IMR-90 (cell line): ENCODE measurements at regions not wholly inside any gene's neighbourhood (a gene's known extent, or its start where the extent isn't known, plus 50 kb on each side); places are given as distances from the start of the nearest gene placed in this dataset.

Source experiments
- ATAC-seq: fragments of 200-7000 bp; cut with Tn5 transposase; 2 replicates; pipeline ENCODE4 v1.9.1; 2020; ENCODE audit warnings: low read depth, mild to moderate bottlenecking, moderate library complexity
- BruUV-seq: library from RNA; stranded (reverse); fragments of 400-500 nt; replicated peaks from 2 replicates; lab custom pipeline; 2021; lab: Mats Ljungman, UMichigan
- CTCF ChIA-PET: fragments of 300-600 bp; formaldehyde crosslinking; extraction: SDS; loops from one replicate; lab custom pipeline; 2021; ENCODE audit warnings: antibody characterized with exemption; lab: Yijun Ruan, JAX
- POLR2A ChIA-PET: fragments of 300-600 bp; sonication (Branson Sonifier 250); formaldehyde crosslinking; loops from one replicate; lab custom pipeline; 2022; ENCODE audit warnings: antibody characterized with exemption; ENCODE audit not compliant: unreplicated experiment; lab: Charles Lee
- DNase-seq: peaks from one replicate; pipeline ENCODE4 v3.0.0; 2013
- H2AFZ ChIP-seq: replicated peaks from 2 replicates; pipeline ENCODE3; 2013; ENCODE audit warnings: low read length, mild to moderate bottlenecking; ENCODE audit not compliant: poor library complexity
- H2AK5ac ChIP-seq: 2 replicates; pipeline ENCODE4 v1.6.1; 2013; ENCODE audit warnings: low read depth, low read length, inconsistent platforms
- H2AK9ac ChIP-seq: replicated peaks from 2 replicates; pipeline ENCODE3; 2013; ENCODE audit warnings: mild to moderate bottlenecking, low read depth, low read length, moderate library complexity; ENCODE audit not compliant: poor library complexity
- H2BK120ac ChIP-seq: 2 replicates; pipeline ENCODE4 v1.6.1; 2013; ENCODE audit warnings: low read depth, low read length, inconsistent platforms
- H2BK15ac ChIP-seq: 3 replicates; pipeline ENCODE4 v1.6.1; 2013; ENCODE audit warnings: low read depth, low read length, inconsistent platforms
- H2BK20ac ChIP-seq: 2 replicates; pipeline ENCODE4 v1.6.1; 2013; ENCODE audit warnings: low read depth, mild to moderate bottlenecking, inconsistent platforms, low read length, moderate library complexity
- H2BK5ac ChIP-seq: 2 replicates; pipeline ENCODE4 v1.6.1; 2013; ENCODE audit warnings: mild to moderate bottlenecking, low read depth, low read length, inconsistent platforms; ENCODE audit not compliant: poor library complexity, severe bottlenecking
- H3K14ac ChIP-seq: replicated peaks from 2 replicates; pipeline ENCODE4 v1.6.1; 2013; ENCODE audit warnings: low read depth, low read length, inconsistent platforms
- H3K18ac ChIP-seq: 2 replicates; pipeline ENCODE4 v1.6.1; 2013; ENCODE audit warnings: low read depth, low read length, control low read depth
- H3K23ac ChIP-seq: 2 replicates; pipeline ENCODE4 v1.6.1; 2013; ENCODE audit warnings: low read depth, low read length, inconsistent platforms
- H3K27ac ChIP-seq: 2 replicates; pipeline ENCODE4 v1.5.1; 2013; ENCODE audit warnings: mild to moderate bottlenecking, control low read depth, low read length; ENCODE audit not compliant: insufficient read depth
- H3K27me3 ChIP-seq: 2 replicates; pipeline ENCODE4 v1.6.1; 2013; ENCODE audit warnings: low read length; ENCODE audit not compliant: control insufficient read depth, insufficient read depth
- H3K36me3 ChIP-seq: 2 replicates; pipeline ENCODE4 v1.6.1; 2013; ENCODE audit warnings: low read length, mixed read lengths; ENCODE audit not compliant: control insufficient read depth, insufficient read depth
- H3K4ac ChIP-seq: 2 replicates; pipeline ENCODE4 v1.6.1; 2013; ENCODE audit warnings: low read depth, low read length, inconsistent platforms
- H3K4me1 ChIP-seq: 2 replicates; pipeline ENCODE4 v1.6.1; 2013; ENCODE audit warnings: low read length, mixed read lengths; ENCODE audit not compliant: control insufficient read depth, insufficient read depth
- H3K4me2 ChIP-seq: 2 replicates; pipeline ENCODE4 v1.6.1; 2013; ENCODE audit warnings: low read depth, mild to moderate bottlenecking, control low read depth, low read length, moderate library complexity
- H3K4me3 ChIP-seq: 2 replicates; pipeline ENCODE4 v1.5.1; 2013; ENCODE audit warnings: low read depth, mild to moderate bottlenecking, control low read depth, low read length, moderate library complexity; ENCODE audit not compliant: insufficient read depth
- H3K56ac ChIP-seq: 2 replicates; pipeline ENCODE4 v1.6.1; 2013; ENCODE audit warnings: low read length, inconsistent platforms; ENCODE audit not compliant: insufficient read depth; ENCODE audit errors: extremely low read depth
- H3K79me1 ChIP-seq, 2 experiments: 2 replicates each; pipeline ENCODE4 v1.6.1; 2013; ENCODE audit warnings: low read length in 2 of 2, inconsistent platforms in 1 of 2, low read depth in 1 of 2
- H3K9ac ChIP-seq: 2 replicates; pipeline ENCODE4 v1.6.1; 2013; ENCODE audit warnings: low read depth, low read length, control low read depth
- H3K9me1 ChIP-seq: 2 replicates; pipeline ENCODE4 v1.6.1; 2013; ENCODE audit warnings: low read length, inconsistent platforms; ENCODE audit not compliant: insufficient read depth
- H3K9me3 ChIP-seq: 2 replicates; pipeline ENCODE4 v1.6.1; 2013; ENCODE audit warnings: low read length; ENCODE audit not compliant: control insufficient read depth, insufficient read depth
- H4K20me1 ChIP-seq: 2 replicates; pipeline ENCODE4 v1.6.1; 2013; ENCODE audit warnings: low read length, inconsistent platforms; ENCODE audit not compliant: insufficient read depth
- H4K5ac ChIP-seq: 2 replicates; pipeline ENCODE4 v1.6.1; 2013; ENCODE audit warnings: mild to moderate bottlenecking, low read depth, low read length, control low read depth
- H4K8ac ChIP-seq, 2 experiments: 2 replicates each; pipeline ENCODE4 v1.6.1; 2013; ENCODE audit warnings: low read depth in 2 of 2, low read length in 2 of 2, control low read depth in 1 of 2, inconsistent platforms in 1 of 2
- H4K91ac ChIP-seq: 2 replicates; pipeline ENCODE4 v1.6.1; 2013; ENCODE audit warnings: low read depth, low read length, inconsistent platforms; ENCODE audit not compliant: insufficient read depth
- MXI1 ChIP-seq: IDR thresholded peaks from 2 replicates; pipeline ENCODE4 v1.6.1; 2012; ENCODE audit warnings: low read depth, mild to moderate bottlenecking, low read length, moderate library complexity, borderline replicate concordance
- NFE2L2 ChIP-seq: fragments of 150-350 bp; IDR thresholded peaks from 2 replicates; pipeline ENCODE4 v1.6.1; 2016; ENCODE audit warnings: low read depth, mild to moderate bottlenecking, low read length
- POLR2A ChIP-seq: IDR thresholded peaks from 2 replicates; pipeline ENCODE4 v1.6.1; 2012; ENCODE audit warnings: mild to moderate bottlenecking, low read depth, low read length
- RCOR1 ChIP-seq: IDR thresholded peaks from 2 replicates; pipeline ENCODE4 v1.6.1; 2012; ENCODE audit warnings: mild to moderate bottlenecking, low read length, improper control_type of control experiment; ENCODE audit not compliant: insufficient replicate concordance
- WGBS, 2 experiments: methylation state at CpG; one replicate each; pipeline versions ENCODE4 v1.1.5 to v1.1.7; 2013; ENCODE audit warnings: missing lambda C conversion rate in 2 of 2; ENCODE audit not compliant: insufficient read length in 1 of 2; ENCODE audit errors: extremely low coverage in 2 of 2; 5-methylcytosine and 5-hydroxymethylcytosine counted together
- dilution Hi-C: fragments of 300-500 bp; cut with HindIII; formaldehyde crosslinking; loops from one replicate; pipeline ENCODE4 v1.14.3; 2018; ENCODE audit warnings: low sequenced_read_pairs; ENCODE audit not compliant: unreplicated experiment
- in situ Hi-C: fragments of 300-500 bp; cut with MboI; formaldehyde crosslinking; loops from 3 replicates; pipeline ENCODE4 v1.14.3; 2019; ENCODE audit warnings: low sequenced_read_pairs, inconsistent platforms, mixed read lengths
- intact Hi-C: fragments of 100-400 bp; cut with micrococcal nuclease; formaldehyde crosslinking; loops from 2 replicates; pipeline ENCODE4 v1.10.0; 2022
- TF ChIP-seq, protein P1 (sequence below): conservative IDR thresholded peaks from 2 replicates; pipeline ENCODE4 v1.5.1; 2012; ENCODE audit warnings: mild to moderate bottlenecking, low read depth, low read length, improper control_type of control experiment

DNA sequence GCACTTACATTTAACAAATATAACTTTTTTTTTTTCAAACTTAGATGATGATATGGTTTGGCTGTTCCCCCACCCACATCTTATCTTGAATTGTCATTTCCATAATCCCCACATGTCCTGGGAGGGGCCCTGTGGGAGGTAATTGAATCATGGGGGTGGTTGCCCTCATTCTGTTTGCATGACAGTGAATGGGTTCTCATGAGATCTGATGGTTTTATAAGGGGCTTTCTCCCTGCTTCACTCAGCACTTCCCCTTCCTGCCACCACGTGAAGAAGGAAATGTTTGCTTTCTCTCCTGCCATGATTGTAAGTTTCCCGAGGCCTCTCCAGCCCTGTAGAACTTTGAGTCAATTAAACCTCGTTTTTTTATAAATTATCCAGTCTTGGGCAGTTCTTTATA lies 432.6 kb downstream of the AMY1C start:
- H4K8ac ChIP-seq: no peak overlapping the region
- no TSS peak for BruUV-seq
- H3K18ac ChIP-seq: no peak overlapping the region
- no peak overlapping the region for H3K56ac ChIP-seq
- CTCF ChIA-PET: no interaction called here
- no peak overlapping the region for H4K91ac ChIP-seq
- no peak overlapping the region for H4K5ac ChIP-seq
- no peaks in the 10 kb centered on the region for H3K27me3 ChIP-seq
- H2BK20ac ChIP-seq: no peak overlapping the region
- POLR2A ChIA-PET: no interaction called here
- ATAC-seq: no peak
- peaks cover 2% of the 10 kb centered on the region; the same call in 1 of the 2 replicates for H3K9me3 ChIP-seq
- no peak overlapping the region for H2AK5ac ChIP-seq
- intact Hi-C loops: no loop called here
- no peaks in the 10 kb centered on the region for H3K36me3 ChIP-seq
- WGBS, 2 experiments: no CpG with 5 or more reads among the region's 3 CpGs
- no peaks in the 10 kb centered on the region for H4K20me1 ChIP-seq
- no peak overlapping the region for H3K14ac ChIP-seq
- no peak overlapping the region for H3K23ac ChIP-seq
- no peak overlapping the region for H3K4me3 ChIP-seq
- H3K79me1 ChIP-seq: no peaks in the 10 kb centered on the region
- H2BK5ac ChIP-seq: no peak overlapping the region
- no peak overlapping the region for H3K4me2 ChIP-seq
- no peaks in the 10 kb centered on the region for H3K9me1 ChIP-seq
- TF ChIP-seq POLR2A (no peak), MXI1 (no peak), RCOR1 (no peak), NFE2L2 (no peak)
- TF ChIP-seq, protein P1, sequence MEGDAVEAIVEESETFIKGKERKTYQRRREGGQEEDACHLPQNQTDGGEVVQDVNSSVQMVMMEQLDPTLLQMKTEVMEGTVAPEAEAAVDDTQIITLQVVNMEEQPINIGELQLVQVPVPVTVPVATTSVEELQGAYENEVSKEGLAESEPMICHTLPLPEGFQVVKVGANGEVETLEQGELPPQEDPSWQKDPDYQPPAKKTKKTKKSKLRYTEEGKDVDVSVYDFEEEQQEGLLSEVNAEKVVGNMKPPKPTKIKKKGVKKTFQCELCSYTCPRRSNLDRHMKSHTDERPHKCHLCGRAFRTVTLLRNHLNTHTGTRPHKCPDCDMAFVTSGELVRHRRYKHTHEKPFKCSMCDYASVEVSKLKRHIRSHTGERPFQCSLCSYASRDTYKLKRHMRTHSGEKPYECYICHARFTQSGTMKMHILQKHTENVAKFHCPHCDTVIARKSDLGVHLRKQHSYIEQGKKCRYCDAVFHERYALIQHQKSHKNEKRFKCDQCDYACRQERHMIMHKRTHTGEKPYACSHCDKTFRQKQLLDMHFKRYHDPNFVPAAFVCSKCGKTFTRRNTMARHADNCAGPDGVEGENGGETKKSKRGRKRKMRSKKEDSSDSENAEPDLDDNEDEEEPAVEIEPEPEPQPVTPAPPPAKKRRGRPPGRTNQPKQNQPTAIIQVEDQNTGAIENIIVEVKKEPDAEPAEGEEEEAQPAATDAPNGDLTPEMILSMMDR: no peak
- no peak for DNase-seq
- no peak overlapping the region for H2BK120ac ChIP-seq
- no peak overlapping the region for H3K27ac ChIP-seq
- no peak overlapping the region for H3K9ac ChIP-seq
- H2AK9ac ChIP-seq: no peak overlapping the region
- H2BK15ac ChIP-seq: no peak overlapping the region
- H3K4ac ChIP-seq: no peak overlapping the region
- H3K4me1 ChIP-seq: no peaks in the 10 kb centered on the region
- no peak overlapping the region for H2AFZ ChIP-seq
- dilution Hi-C loops: no loop called here
- in situ Hi-C loops: no loop called here
